OCI-LY1 (cell line): ENCODE measurements at regions not wholly inside any gene's neighbourhood (a gene's known extent, or its start where the extent isn't known, plus 50 kb on each side); places are given as distances from the start of the nearest gene placed in this dataset.

Source experiments
- EZH2 ChIP-seq: fragments of 200-600 bp; sonication (generic), shearing (Covaris generic); IDR thresholded peaks from 2 replicates; pipeline ENCODE4 v1.8.0; 2017; ENCODE audit warnings: borderline replicate concordance, mixed run types, mild to moderate bottlenecking, antibody characterized with exemption, low read length, moderate library complexity, mixed read lengths
- TF ChIP-seq, protein P1 (sequence below): fragments of 200-600 bp; sonication (generic), shearing (Covaris generic); IDR thresholded peaks from 2 replicates; pipeline ENCODE4 v1.5.1; 2017; ENCODE audit warnings: mild to moderate bottlenecking, antibody characterized with exemption, low read length, moderate library complexity, mixed read lengths

GRCh38 chr13:81473366-81473899 lies 1132.5 kb upstream of the SPRY2 start:
- TF ChIP-seq, protein P1, sequence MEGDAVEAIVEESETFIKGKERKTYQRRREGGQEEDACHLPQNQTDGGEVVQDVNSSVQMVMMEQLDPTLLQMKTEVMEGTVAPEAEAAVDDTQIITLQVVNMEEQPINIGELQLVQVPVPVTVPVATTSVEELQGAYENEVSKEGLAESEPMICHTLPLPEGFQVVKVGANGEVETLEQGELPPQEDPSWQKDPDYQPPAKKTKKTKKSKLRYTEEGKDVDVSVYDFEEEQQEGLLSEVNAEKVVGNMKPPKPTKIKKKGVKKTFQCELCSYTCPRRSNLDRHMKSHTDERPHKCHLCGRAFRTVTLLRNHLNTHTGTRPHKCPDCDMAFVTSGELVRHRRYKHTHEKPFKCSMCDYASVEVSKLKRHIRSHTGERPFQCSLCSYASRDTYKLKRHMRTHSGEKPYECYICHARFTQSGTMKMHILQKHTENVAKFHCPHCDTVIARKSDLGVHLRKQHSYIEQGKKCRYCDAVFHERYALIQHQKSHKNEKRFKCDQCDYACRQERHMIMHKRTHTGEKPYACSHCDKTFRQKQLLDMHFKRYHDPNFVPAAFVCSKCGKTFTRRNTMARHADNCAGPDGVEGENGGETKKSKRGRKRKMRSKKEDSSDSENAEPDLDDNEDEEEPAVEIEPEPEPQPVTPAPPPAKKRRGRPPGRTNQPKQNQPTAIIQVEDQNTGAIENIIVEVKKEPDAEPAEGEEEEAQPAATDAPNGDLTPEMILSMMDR = no peak
- no peak for TF ChIP-seq EZH2
